Activated T-helper 2 cell treated with anti-CD3 and anti-CD28 coated beads, Interferon-gamma antibody, Interleukin-2, Interleukin-4, amounts not matched to agents 10 μg/mL and 5 μg/mL and 100 μg/mL, durations not matched to agents 14 hours and 24 hours and 36 hours (primary cell): ENCODE measurements at regions not wholly inside any gene's neighbourhood (a gene's known extent, or its start where the extent isn't known, plus 50 kb on each side); places are given as distances from the start of the nearest gene placed in this dataset.
"Not testable (repeated sequence)": the region's sequence is repeated elsewhere in the genome, so short reads cannot be mapped to it uniquely, and the experiment has no call there.

ENCODE experiments used
- DNase-seq: peaks from one replicate; pipeline ENCODE4 v3.0.0; 2021; ENCODE audit warnings: low spot score
- H3K27ac Mint-ChIP-seq: one replicate; pipeline ENCODE4 v1.8.0; 2021; ENCODE audit warnings: mixed read lengths
- H3K27me3 Mint-ChIP-seq: one replicate; pipeline ENCODE4 v1.8.0; 2021; ENCODE audit warnings: low read depth, mixed read lengths
- H3K36me3 Mint-ChIP-seq: one replicate; pipeline ENCODE4 v1.8.0; 2021; ENCODE audit warnings: low read depth, mixed read lengths
- H3K4me1 Mint-ChIP-seq: one replicate; pipeline ENCODE4 v1.8.0; 2021; ENCODE audit warnings: low read depth, mixed read lengths
- H3K4me3 Mint-ChIP-seq: one replicate; pipeline ENCODE4 v1.8.0; 2021; ENCODE audit warnings: low read depth, mild to moderate bottlenecking, moderate library complexity, mixed read lengths
- H3K9me3 Mint-ChIP-seq: one replicate; pipeline ENCODE4 v1.8.0; 2021; ENCODE audit warnings: mixed read lengths
- intact Hi-C: fragments of 100-400 bp; cut with micrococcal nuclease; formaldehyde crosslinking; loops from one replicate; pipeline ENCODE4 v1.15.1; 2023

GRCh38 chr12:90449611-90450010 is 505.4 kb downstream of the CCER1 start:
- intact Hi-C loops, result no loop called here
- H3K9me3 Mint-ChIP-seq, result peaks cover 6% of the 10 kb centered on the region
- H3K27me3 Mint-ChIP-seq, result no peaks in the 10 kb centered on the region
- no peaks in the 10 kb centered on the region for H3K36me3 Mint-ChIP-seq
- H3K4me3 Mint-ChIP-seq, result no peak overlapping the region
- no peak for DNase-seq
- no peaks in the 10 kb centered on the region for H3K4me1 Mint-ChIP-seq
- H3K27ac Mint-ChIP-seq, result no peak overlapping the region

GRCh38 chr12:90443466-90443865 is 511.5 kb downstream of the CCER1 start:
- intact Hi-C loops, H3K36me3 Mint-ChIP-seq, H3K27ac Mint-ChIP-seq, DNase-seq, H3K4me1 Mint-ChIP-seq, H3K27me3 Mint-ChIP-seq, H3K4me3 Mint-ChIP-seq: not testable (repeated sequence)
- peaks cover 16% of the 10 kb centered on the region for H3K9me3 Mint-ChIP-seq

GRCh38 chr12:90441431-90441830 is 513.5 kb downstream of the CCER1 start:
- intact Hi-C loops, result no loop called here
- Mint-ChIP-seq H3K4me3 (no peak overlapping the region), H3K27ac (no peak overlapping the region), H3K9me3 (peaks cover 16% of the 10 kb centered on the region), H3K27me3 (no peaks in the 10 kb centered on the region), H3K36me3 (no peaks in the 10 kb centered on the region), H3K4me1 (no peaks in the 10 kb centered on the region)
- no peak for DNase-seq

GRCh38 chr12:90428881-90429280 is 526.1 kb downstream of the CCER1 start:
- Mint-ChIP-seq H3K27me3 (no peaks in the 10 kb centered on the region), H3K4me1 (no peaks in the 10 kb centered on the region), H3K4me3 (no peak overlapping the region), H3K27ac (no peak overlapping the region), H3K36me3 (no peaks in the 10 kb centered on the region), H3K9me3 (no peaks in the 10 kb centered on the region)
- intact Hi-C loops, result no loop called here
- DNase-seq, result no peak

GRCh38 chr12:90428465-90428864 is 526.5 kb downstream of the CCER1 start:
- DNase-seq, result no peak
- intact Hi-C loops, result no loop called here
- no peak overlapping the region for H3K4me3 Mint-ChIP-seq
- H3K27ac Mint-ChIP-seq, result no peak overlapping the region
- no peaks in the 10 kb centered on the region for H3K4me1 Mint-ChIP-seq
- no peaks in the 10 kb centered on the region for H3K9me3 Mint-ChIP-seq
- H3K36me3 Mint-ChIP-seq, result no peaks in the 10 kb centered on the region
- no peaks in the 10 kb centered on the region for H3K27me3 Mint-ChIP-seq

- Mint-ChIP-seq H3K36me3 (no peaks in the 10 kb centered on the region), H3K27ac (no peak overlapping the region), H3K4me3 (no peak overlapping the region), H3K27me3 (no peaks in the 10 kb centered on the region), H3K9me3 (no peaks in the 10 kb centered on the region), H3K4me1 (no peaks in the 10 kb centered on the region)
- intact Hi-C loops, result no loop called here
- no peak for DNase-seq
Measured at GRCh38 chr12:90423965-90424364, 531.0 kb downstream of the CCER1 start.

- Mint-ChIP-seq H3K4me1 (no peaks in the 10 kb centered on the region), H3K27ac (no peak overlapping the region), H3K27me3 (no peaks in the 10 kb centered on the region), H3K9me3 (no peaks in the 10 kb centered on the region), H3K36me3 (no peaks in the 10 kb centered on the region), H3K4me3 (no peak overlapping the region)
- intact Hi-C loops, result no loop called here
- DNase-seq, result no peak
Measured at GRCh38 chr12:90410962-90411361, 544.0 kb downstream of the CCER1 start.

- H3K27ac Mint-ChIP-seq, result no peak overlapping the region
- no peaks in the 10 kb centered on the region for H3K9me3 Mint-ChIP-seq
- no peaks in the 10 kb centered on the region for H3K27me3 Mint-ChIP-seq
- H3K4me1 Mint-ChIP-seq, result no peaks in the 10 kb centered on the region
- DNase-seq, result no peak
- H3K4me3 Mint-ChIP-seq, result no peak overlapping the region
- intact Hi-C loops, result no loop called here
- H3K36me3 Mint-ChIP-seq, result no peaks in the 10 kb centered on the region
Measured at GRCh38 chr12:90407841-90408240, 547.1 kb downstream of the CCER1 start.

- H3K27me3 Mint-ChIP-seq, result no peaks in the 10 kb centered on the region
- no peaks in the 10 kb centered on the region for H3K4me1 Mint-ChIP-seq
- no peaks in the 10 kb centered on the region for H3K9me3 Mint-ChIP-seq
- no peaks in the 10 kb centered on the region for H3K36me3 Mint-ChIP-seq
- no peak for DNase-seq
- H3K4me3 Mint-ChIP-seq, result no peak overlapping the region
- intact Hi-C loops, result no loop called here
- no peak overlapping the region for H3K27ac Mint-ChIP-seq
Measured at GRCh38 chr12:90404071-90404470, 550.9 kb downstream of the CCER1 start.

GRCh38 chr12:90401185-90401584 is 553.8 kb downstream of the CCER1 start:
- Mint-ChIP-seq H3K4me1 (no peaks in the 10 kb centered on the region), H3K4me3 (no peak overlapping the region), H3K27me3 (no peaks in the 10 kb centered on the region), H3K27ac (no peak overlapping the region), H3K36me3 (no peaks in the 10 kb centered on the region), H3K9me3 (peaks cover 5% of the 10 kb centered on the region)
- DNase-seq, result no peak
- intact Hi-C loops, result no loop called here

GRCh38 chr12:90399357-90399756 is 555.6 kb downstream of the CCER1 start:
- no peak overlapping the region for H3K27ac Mint-ChIP-seq
- no peaks in the 10 kb centered on the region for H3K36me3 Mint-ChIP-seq
- no peak overlapping the region for H3K4me3 Mint-ChIP-seq
- intact Hi-C loops, result no loop called here
- peaks cover 14% of the 10 kb centered on the region for H3K9me3 Mint-ChIP-seq
- no peak for DNase-seq
- H3K4me1 Mint-ChIP-seq, result no peaks in the 10 kb centered on the region
- no peaks in the 10 kb centered on the region for H3K27me3 Mint-ChIP-seq

- Mint-ChIP-seq H3K27ac (no peak overlapping the region), H3K36me3 (no peaks in the 10 kb centered on the region), H3K27me3 (no peaks in the 10 kb centered on the region), H3K9me3 (peaks cover 14% of the 10 kb centered on the region), H3K4me3 (no peak overlapping the region), H3K4me1 (no peaks in the 10 kb centered on the region)
- intact Hi-C loops, result no loop called here
- DNase-seq, result no peak
Measured at GRCh38 chr12:90398285-90398836, 556.6 kb downstream of the CCER1 start.

GRCh38 chr12:90396556-90396955 is 558.4 kb downstream of the CCER1 start:
- Mint-ChIP-seq H3K4me1 (no peaks in the 10 kb centered on the region), H3K9me3 (peaks cover 14% of the 10 kb centered on the region), H3K27ac (no peak overlapping the region), H3K36me3 (no peaks in the 10 kb centered on the region), H3K27me3 (no peaks in the 10 kb centered on the region), H3K4me3 (no peak overlapping the region)
- no peak for DNase-seq
- intact Hi-C loops, result no loop called here

- no peaks in the 10 kb centered on the region for H3K36me3 Mint-ChIP-seq
- H3K27ac Mint-ChIP-seq, result no peak overlapping the region
- no peaks in the 10 kb centered on the region for H3K27me3 Mint-ChIP-seq
- intact Hi-C loops, result no loop called here
- no peaks in the 10 kb centered on the region for H3K4me1 Mint-ChIP-seq
- no peak for DNase-seq
- H3K4me3 Mint-ChIP-seq, result no peak overlapping the region
- H3K9me3 Mint-ChIP-seq, result peaks cover 14% of the 10 kb centered on the region
Measured at GRCh38 chr12:90393652-90394051, 561.3 kb downstream of the CCER1 start.
